ENCODE measurements at regions not wholly inside any gene's neighbourhood (a gene's known extent, or its start where the extent isn't known, plus 50 kb on each side); places are given as distances from the start of the nearest gene placed in this dataset.

DNA sequence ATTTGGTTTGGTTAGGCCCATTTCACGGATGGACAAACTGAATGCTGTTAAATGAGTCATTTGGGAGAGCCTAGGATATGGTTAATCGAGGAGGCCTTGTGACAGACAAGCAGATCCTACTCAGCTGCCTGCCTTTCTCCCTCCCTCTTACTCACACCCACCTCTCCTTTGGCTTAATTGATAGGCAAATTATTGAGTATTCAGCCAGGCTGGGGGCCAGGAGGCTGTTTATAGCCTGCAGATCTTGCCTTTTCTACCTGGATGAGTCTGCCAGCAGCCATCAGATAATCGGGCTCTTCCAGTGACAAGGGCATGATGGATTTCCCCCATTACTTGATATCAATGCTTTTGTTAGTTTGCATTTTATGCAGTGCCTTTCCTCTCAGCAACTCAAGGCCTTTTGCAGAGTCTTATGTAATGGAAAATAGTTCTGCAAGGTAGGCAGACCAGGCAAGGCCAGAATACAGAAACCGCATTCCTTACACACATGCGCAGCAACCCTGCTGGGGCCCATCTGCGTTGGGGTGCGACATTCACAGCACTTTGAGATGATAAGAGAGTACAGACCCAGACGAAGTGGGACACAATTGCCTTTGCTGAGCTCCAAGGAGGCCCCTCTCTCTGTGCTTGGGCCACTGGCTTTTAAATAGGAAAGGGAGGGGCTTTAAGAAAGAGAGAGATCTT lies 96.2 kb upstream of the ATP6AP2 start:
- no peak for DNase-seq

DNA sequence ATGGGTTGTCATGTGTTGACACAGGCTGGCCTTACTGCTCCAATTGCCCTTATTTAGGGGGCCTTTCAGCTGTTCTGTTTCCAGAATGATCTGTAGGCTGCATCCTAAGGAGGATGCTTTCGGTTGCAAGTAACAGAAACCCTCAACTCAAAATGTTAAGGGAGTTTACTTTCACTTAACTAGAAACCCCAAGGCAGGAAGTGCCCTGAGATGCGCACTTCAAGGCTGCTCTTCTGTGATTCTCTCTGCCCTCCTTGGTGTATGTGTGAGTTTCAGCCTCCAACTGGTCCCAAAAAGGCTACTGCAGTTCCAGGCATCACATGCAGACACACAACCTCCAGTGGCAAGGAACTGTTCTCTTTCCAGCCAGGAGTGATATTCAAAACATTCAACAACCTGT lies 97.3 kb upstream of the ATP6AP2 start:
- DNase-seq = no peak

DNA sequence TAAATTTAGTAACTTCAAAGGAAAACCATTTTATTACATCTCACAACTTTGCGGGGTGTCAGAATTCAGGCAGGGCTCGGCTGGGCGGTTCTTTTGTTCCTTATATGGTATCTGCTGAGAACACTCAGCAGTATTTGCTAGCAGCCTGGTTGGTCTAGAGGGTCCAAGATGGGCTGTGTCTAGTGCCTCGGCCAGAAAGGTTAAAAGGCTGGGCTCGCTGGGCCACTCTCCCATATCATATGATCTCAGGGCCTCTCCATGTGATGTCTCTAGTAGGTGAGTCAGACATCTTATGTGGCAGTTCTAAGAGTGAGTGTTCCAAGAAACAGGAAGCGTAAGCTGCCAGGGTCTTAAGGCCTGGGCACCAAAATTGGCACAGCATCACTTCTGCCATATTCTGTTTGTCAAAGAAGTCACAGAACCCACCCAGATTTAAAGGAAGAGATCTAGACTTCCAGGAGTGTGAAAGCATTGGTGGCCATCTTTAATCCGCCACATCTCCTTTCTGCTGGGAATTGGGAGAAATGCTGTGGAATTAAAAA lies 100.9 kb upstream of the ATP6AP2 start:
- no peak for DNase-seq

DNA sequence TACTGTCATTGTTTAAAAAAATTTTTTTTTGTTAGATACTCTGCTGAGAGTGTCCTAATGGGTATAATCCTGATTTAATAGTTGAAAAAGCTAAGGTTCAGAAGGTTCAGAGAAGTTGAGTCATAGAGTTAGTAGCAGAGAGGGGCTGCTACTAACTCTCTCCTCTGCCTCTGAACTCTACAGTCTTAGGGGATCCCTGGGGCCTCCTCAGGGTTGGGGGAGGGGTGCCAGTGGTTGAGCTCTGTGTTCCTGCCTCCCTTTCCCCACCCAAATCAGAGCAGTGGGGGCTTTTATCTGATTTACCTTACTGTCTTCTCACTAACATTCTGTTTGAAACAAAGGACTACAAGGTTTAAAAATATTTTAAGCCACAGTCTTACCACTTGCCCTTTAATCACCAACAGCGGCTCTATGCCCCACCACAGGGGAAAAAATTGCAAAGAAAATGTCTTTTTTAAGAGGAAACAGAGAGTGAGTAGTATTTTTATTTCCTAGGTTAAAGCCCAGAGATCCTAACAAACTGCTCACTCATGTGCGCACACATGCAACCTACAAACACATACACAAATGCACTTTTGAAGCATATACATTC lies 102.2 kb upstream of the ATP6AP2 start:
- no peak for DNase-seq

GRCh38 chrX:40476958-40477357 lies 103.8 kb upstream of the ATP6AP2 start:
- DNase-seq = no peak

DNA sequence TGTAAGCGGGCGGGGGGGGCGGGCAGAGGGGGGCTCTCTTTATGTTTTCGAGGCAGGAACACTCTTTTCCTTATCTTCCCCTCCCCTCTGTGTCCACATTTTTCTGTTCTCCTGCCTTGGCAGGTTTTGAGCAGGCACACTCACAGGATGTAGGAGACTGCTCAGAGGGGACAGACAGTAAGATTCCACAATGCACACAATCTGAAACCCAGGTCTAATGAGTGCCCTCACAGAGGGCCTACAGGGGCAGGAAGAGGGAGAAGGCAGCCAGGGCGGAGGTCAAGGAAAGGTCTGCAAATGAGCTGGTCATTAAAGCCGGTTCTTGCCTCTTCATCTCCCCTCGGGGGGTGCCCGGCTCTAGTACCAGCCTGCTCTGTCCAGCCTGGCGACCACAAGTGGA lies 106.1 kb upstream of the ATP6AP2 start:
- DNase-seq = no peak

GRCh38 chrX:40474205-40474626 lies 106.6 kb upstream of the ATP6AP2 start:
- no peak for DNase-seq

DNA sequence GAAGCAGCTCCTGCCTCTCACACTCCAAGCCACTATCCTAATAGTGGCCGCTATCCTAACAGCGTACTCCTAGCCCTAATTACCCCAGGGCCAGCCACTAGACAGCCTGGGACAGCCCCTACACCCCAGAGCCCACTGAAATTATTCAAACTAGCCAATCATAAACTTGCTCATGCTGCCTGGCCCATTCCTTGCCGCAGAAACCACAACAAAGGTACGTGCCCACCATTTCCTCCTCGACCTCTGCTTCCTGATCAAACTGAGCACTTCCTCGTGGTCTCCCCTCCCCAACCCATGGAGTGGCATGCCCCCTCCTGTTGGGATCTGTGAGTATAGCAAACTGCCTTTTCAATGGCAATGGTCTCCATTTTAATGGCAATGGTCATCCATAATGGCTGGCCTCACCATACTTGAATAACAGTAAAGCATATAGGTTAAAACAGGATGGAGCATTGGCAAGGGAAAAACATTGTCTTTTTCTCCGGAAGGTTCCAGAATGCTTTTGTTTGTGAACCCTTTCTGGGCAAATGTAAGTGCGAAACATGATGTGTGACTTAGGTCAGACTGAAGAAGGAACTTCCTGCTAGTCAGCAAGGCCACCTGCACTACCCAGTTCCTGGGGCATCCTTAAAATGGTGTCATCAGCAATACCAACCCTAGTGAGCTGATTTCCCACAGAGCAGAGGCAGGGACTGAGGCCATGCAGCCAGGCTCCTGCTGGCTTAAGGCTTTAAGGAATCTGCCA lies 107.1 kb upstream of the ATP6AP2 start:
- no peak for DNase-seq

- peak; percentile 11 for DNase-seq
These were observed 108.7 kb upstream of the ATP6AP2 start for GRCh38 chrX:40471965-40472648.

GRCh38 chrX:40470830-40471429 lies 109.8 kb upstream of the ATP6AP2 start:
- DNase-seq = no peak

- no peak for DNase-seq
These were observed 111.5 kb upstream of the ATP6AP2 start for GRCh38 chrX:40469316-40469715.

- DNase-seq = peak; percentile 49
These were observed 112.5 kb upstream of the ATP6AP2 start for GRCh38 chrX:40468033-40468846.

GRCh38 chrX:40467454-40467853 lies 113.3 kb upstream of the ATP6AP2 start:
- DNase-seq = no peak

- DNase-seq = no peak
These were observed 114.8 kb upstream of the ATP6AP2 start for GRCh38 chrX:40465735-40466551.

GRCh38 chrX:40462795-40463194 lies 118.0 kb upstream of the ATP6AP2 start:
- no peak for DNase-seq

GRCh38 chrX:40460926-40461325 lies 119.8 kb upstream of the ATP6AP2 start:
- no peak for DNase-seq

DNA sequence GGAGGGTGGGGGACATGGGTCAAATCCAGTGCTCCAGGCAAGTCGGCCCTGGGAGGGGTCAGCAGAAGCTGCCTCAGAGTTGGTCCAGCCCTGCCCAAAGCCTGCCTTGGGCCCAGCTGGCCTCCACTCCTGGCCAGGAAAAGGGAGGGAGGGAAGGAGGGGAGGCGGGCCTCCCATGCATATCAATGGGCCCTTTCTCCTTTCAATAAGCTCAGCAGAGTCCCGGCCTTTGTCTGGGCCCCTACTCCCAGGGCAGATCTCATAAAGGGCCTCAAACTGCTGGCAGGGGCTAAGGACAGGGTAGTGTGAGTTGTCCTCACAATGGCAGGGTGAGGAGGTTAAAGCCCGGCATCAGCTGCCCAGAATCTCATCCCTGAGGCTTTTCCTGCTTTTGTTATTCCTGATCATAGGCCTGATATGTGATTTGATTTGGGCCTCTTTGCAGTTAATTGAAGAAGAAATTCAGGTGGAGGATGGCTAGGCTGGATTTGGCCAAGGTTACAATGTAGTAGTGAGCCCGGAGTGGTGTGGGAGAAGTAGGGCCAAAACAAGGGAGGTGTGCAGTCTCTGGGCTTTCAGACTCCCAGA lies 121.1 kb upstream of the ATP6AP2 start:
- no peak for DNase-seq

DNA sequence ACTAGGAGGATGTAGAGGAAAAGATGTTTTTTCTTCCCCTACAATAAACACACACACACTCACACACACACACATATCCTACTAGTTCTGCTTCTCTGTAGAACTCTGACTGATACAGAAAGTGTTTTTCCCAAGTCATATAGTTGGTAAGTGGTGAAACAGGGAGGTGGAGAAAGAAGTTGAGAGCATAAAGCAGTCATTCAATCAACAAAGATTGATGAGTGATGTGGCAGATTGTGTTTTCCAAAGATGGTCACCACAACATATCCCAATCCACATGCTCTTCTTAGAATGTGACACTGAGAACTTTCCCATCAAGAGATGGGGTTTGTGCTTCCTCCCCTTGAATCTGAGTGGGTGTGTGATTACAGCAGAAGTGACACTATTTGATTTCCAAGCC lies 123.4 kb upstream of the ATP6AP2 start:
- DNase-seq = no peak

DNA sequence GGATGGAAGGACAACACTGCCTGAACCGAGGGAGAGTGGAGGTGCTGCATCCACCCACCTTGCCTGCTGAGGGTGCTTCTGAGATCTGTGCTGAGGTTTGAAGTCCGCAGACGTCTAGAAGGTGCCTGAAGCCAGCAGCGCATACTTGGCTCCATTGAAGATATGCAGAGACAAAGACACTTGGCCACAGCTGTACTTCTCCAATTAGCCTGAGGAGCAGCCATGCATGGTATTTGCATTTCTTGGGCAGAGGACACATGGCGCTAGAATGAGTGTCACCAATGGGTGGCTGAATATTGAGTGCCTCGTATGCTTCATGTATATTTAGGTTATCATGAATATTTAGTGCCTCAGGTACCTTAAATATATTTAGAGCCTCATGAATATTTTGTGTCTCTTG lies 128.7 kb upstream of the ATP6AP2 start:
- no peak for DNase-seq

- DNase-seq = no peak
These were observed 130.6 kb upstream of the ATP6AP2 start for GRCh38 chrX:40449956-40450706.
